ENCODE measurements at regions not wholly inside any gene's neighbourhood (a gene's known extent, or its start where the extent isn't known, plus 50 kb on each side); places are given as distances from the start of the nearest gene placed in this dataset.

DNA sequence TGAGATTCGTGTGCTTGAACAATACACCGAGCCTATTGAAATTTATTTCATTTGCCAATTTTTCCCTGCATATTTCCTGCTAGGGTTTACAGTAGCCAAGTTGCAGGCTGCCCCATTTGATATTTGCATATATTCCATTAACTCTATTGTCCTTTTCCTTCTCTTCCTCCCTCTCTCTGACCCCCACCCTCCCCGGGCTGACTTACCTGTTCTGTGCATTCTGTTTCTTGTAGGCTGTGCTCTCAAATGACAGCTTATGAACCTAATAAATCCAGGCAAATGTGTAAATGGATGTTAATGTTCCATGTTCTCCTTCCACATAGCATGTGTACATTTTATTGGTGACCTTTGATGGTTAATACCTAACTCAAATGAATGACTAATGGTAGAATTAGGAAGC, 1169.2 kb upstream of the WWC1 start:
- Histone ChIP-seq H3K4me3 (replicated peaks in 1 of 3; ENCODE audit: insufficient read depth in 1 of 3, low read depth in 1 of 3, low read length in 3 of 3) (no peak overlapping the region), H3K27ac (ENCODE audit: insufficient read depth, low read depth, low read length) (no peak overlapping the region), H3K36me3 (ENCODE audit: control insufficient read depth in 2 of 2, extremely low read depth in 1 of 2, insufficient read depth in 2 of 2, low read length in 2 of 2) (no peaks in the 10 kb centered on the region), H3K4me1 (ENCODE audit: control insufficient read depth, extremely low read depth, insufficient read depth, low read length) (no peaks in the 10 kb centered on the region), H4K20me1 (replicated peaks; ENCODE audit: control insufficient read depth, extremely low read depth, insufficient read depth, low read length) (no peaks in the 10 kb centered on the region), H3K9ac (replicated peaks; ENCODE audit: extremely low read depth, insufficient read depth, low read length) (no peak overlapping the region), H3K27me3 (ENCODE audit: control insufficient read depth in 2 of 2, insufficient read depth in 2 of 2, low read length in 2 of 2) (no peaks in the 10 kb centered on the region), H3K4me2 (ENCODE audit: insufficient read depth, low read length) (no peak overlapping the region), H3K9me1 (replicated peaks; ENCODE audit: control insufficient read depth, extremely low read depth, insufficient read depth, low read length) (no peaks in the 10 kb centered on the region), H2AFZ (ENCODE audit: low read depth, low read length) (no peak overlapping the region), H3K9me3 (replicated peaks; ENCODE audit: control insufficient read depth, insufficient read depth, low read length) (peaks cover 2% of the 10 kb centered on the region), H3K79me2 (ENCODE audit: control insufficient read depth, insufficient read depth, low read length) (no peaks in the 10 kb centered on the region)
- dilution Hi-C loops (cut with MboI; ENCODE audit: extremely low pct_ligation_motif_present, low sequenced_read_pairs) (no loop called here), intact Hi-C loops (cut with micrococcal nuclease) (no loop called here)
- FAIRE-seq (no peak), DNase-seq (ENCODE audit: low read depth, low spot score) (no peak)
- no TSS peak for BruUV-seq (replicated peaks)
- POLR2A ChIA-PET = no interaction called here
- CTCF ChIA-PET = no interaction called here
- no peak for TF ChIP-seq POLR2A (IDR thresholded peaks at IDR 0.05; ENCODE audit: low read depth, low read length)
- TF ChIP-seq, protein P1, sequence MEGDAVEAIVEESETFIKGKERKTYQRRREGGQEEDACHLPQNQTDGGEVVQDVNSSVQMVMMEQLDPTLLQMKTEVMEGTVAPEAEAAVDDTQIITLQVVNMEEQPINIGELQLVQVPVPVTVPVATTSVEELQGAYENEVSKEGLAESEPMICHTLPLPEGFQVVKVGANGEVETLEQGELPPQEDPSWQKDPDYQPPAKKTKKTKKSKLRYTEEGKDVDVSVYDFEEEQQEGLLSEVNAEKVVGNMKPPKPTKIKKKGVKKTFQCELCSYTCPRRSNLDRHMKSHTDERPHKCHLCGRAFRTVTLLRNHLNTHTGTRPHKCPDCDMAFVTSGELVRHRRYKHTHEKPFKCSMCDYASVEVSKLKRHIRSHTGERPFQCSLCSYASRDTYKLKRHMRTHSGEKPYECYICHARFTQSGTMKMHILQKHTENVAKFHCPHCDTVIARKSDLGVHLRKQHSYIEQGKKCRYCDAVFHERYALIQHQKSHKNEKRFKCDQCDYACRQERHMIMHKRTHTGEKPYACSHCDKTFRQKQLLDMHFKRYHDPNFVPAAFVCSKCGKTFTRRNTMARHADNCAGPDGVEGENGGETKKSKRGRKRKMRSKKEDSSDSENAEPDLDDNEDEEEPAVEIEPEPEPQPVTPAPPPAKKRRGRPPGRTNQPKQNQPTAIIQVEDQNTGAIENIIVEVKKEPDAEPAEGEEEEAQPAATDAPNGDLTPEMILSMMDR (IDR thresholded peaks at IDR 0.05; ENCODE audit: extremely low read depth in 1 of 2, insufficient read depth in 1 of 2, low read depth in 1 of 2, low read length in 2 of 2) = no peak
- no peak for TF ChIP-seq EZH2 (IDR thresholded peaks at IDR 0.05; ENCODE audit: borderline replicate concordance, low read depth, low read length, severe bottlenecking)
- no peak for TF ChIP-seq GATA2 (IDR thresholded peaks at IDR 0.05; ENCODE audit: insufficient read depth, insufficient read length, low read depth, low read length)
- TF ChIP-seq MYC (IDR thresholded peaks at IDR 0.05; ENCODE audit: low read depth, low read length) = no peak
- TF ChIP-seq FOS (IDR thresholded peaks at IDR 0.05; ENCODE audit: borderline replicate concordance, insufficient read depth, low read length) = no peak
- TF ChIP-seq POLR2AphosphoS5 (IDR thresholded peaks at IDR 0.05; ENCODE audit: insufficient read depth, low read depth, low read length) = no peak
- no peak for TF ChIP-seq JUN (IDR thresholded peaks at IDR 0.05; ENCODE audit: borderline replicate concordance, insufficient read depth, insufficient read length, low read depth)
- TF ChIP-seq, protein P2, sequence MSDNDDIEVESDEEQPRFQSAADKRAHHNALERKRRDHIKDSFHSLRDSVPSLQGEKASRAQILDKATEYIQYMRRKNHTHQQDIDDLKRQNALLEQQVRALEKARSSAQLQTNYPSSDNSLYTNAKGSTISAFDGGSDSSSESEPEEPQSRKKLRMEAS (IDR thresholded peaks at IDR 0.05; ENCODE audit: insufficient read depth, insufficient read length) = no peak

Measured in endothelial cell of umbilical vein (primary cell).